ACC112 (cell line): ENCODE measurements at regions not wholly inside any gene's neighbourhood (a gene's known extent, or its start where the extent isn't known, plus 50 kb on each side); places are given as distances from the start of the nearest gene placed in this dataset.
A peak's percentile ranks its signal among the peaks of the same experiment; 100 is the strongest.

Experiments
- H2AFZ ChIP-seq: fragments of 200-600 bp; sonication (generic); one replicate; pipeline ENCODE4 v1.6.0; 2017; ENCODE audit warnings: antibody characterized with exemption, low read length; ENCODE audit not compliant: unreplicated experiment
- H3K27ac ChIP-seq: fragments of 200-600 bp; sonication (generic); 2 replicates; pipeline ENCODE4 v1.5.1; 2014; ENCODE audit warnings: low read depth, mild to moderate bottlenecking, antibody characterized with exemption, low read length, moderate library complexity
- H3K27me3 ChIP-seq: fragments of 200-600 bp; sonication (generic); 2 replicates; pipeline ENCODE4 v1.6.1; 2014; ENCODE audit warnings: mild to moderate bottlenecking, antibody characterized with exemption, low read length, moderate library complexity, mixed read lengths; ENCODE audit not compliant: insufficient read depth
- H3K36me3 ChIP-seq: fragments of 200-600 bp; sonication (generic); 2 replicates; pipeline ENCODE4 v1.6.1; 2016; ENCODE audit warnings: mild to moderate bottlenecking, antibody characterized with exemption, low read length, moderate library complexity, mixed read lengths; ENCODE audit not compliant: insufficient read depth
- H3K4me1 ChIP-seq: fragments of 200-600 bp; sonication (generic); one replicate; pipeline ENCODE4 v1.6.1; 2016; ENCODE audit warnings: low read length, mixed read lengths; ENCODE audit not compliant: insufficient read depth, unreplicated experiment, control insufficient read depth
- H3K4me3 ChIP-seq: fragments of 200-600 bp; sonication (generic); 2 replicates; pipeline ENCODE4 v1.5.1; 2014; ENCODE audit warnings: mild to moderate bottlenecking, low read depth, low read length
- H3K79me2 ChIP-seq: fragments of 200-600 bp; sonication (generic); one replicate; pipeline ENCODE4 v1.6.0; 2016; ENCODE audit warnings: low read length; ENCODE audit not compliant: control insufficient read depth, unreplicated experiment, insufficient read depth

DNA sequence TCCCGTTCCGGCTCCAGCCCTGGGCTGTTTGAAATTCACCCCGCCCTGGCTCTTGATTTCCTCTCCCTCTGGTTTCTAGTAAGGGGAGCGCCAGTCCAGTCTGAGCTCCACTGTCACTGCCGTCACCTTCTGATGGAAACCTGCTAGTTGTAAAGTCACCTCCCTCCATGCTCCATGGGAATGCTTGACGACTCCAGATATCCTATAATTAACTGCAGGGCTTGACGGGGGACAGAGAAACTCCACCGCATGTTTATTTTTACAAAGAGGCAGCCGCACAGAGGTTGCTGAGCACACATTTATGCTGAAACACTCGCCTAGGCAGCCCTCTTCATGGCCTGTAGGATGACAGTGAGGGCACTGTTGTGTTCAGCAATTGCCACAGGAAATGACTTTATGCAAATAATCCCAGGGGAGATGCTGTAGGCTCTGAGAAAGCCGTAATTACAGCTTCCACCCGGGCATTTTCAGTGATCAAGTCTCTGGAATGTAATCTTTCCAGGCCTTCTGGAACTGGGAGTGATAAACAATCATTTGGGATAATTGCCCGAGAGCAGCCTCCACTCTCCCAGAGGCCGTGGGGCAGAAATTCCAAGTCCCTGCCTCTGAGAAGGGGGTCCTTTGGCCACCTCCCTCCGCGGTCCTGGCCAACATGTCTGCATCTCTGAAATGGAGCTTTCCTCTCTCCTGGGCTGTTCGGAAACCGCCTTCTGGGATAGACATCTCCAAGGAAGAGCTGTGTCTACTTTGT, 300.5 kb downstream of the KLF6 start:
- Histone ChIP-seq H3K27ac (no peak overlapping the region), H2AFZ (no peak overlapping the region), H3K27me3 (no peaks in the 10 kb centered on the region), H3K4me3 (no peak overlapping the region), H3K79me2 (no peaks in the 10 kb centered on the region), H3K36me3 (no peaks in the 10 kb centered on the region), H3K4me1 (peaks cover 10% of the 10 kb centered on the region)

DNA sequence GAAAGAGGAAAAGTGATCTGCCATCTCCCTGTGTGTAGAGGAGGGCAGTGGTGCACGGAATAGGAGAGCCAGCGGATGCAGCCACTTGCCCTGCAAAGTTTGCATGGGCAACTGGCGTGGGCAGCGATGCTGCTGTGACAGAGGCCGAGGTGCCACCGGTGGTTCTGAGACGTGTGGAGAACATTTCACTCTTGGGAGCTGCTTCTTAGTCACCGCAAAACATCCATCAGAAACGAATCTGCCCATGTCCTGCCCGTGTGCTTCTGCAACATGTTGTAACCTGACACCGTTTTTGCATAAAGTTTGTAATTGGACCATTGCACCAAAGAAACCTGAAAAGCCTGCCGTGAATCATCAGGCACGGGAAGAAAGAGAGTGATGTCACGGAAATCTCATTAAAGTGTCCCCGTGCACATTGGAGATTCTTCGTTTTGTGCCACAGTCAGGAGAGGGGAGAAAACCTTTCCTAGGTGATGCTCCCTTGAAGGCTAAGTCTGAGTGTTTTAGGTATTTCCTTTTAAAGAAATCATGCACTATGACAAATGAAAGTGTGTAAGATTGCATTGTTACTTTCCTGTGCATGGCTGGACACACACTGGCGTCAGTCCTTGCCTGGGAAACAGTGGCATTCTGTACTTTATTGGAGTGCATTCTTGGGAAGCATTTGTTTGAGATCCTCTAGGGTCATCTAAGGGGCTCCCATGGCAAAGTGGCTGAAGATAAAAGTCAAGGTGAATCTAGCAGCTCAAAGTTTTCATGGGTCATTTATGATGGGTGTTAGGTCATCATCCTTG, 302.6 kb downstream of the KLF6 start:
- Histone ChIP-seq H3K4me1 (peaks cover 20% of the 10 kb centered on the region), H3K4me3 (peak overlapping the region; percentile 31; the same call in 1 of the 2 replicates), H3K36me3 (no peaks in the 10 kb centered on the region), H3K27me3 (no peaks in the 10 kb centered on the region), H3K27ac (peak overlapping the region; percentile 34; the same call in 1 of the 2 replicates), H3K79me2 (no peaks in the 10 kb centered on the region), H2AFZ (peak overlapping the region; percentile 13)

DNA sequence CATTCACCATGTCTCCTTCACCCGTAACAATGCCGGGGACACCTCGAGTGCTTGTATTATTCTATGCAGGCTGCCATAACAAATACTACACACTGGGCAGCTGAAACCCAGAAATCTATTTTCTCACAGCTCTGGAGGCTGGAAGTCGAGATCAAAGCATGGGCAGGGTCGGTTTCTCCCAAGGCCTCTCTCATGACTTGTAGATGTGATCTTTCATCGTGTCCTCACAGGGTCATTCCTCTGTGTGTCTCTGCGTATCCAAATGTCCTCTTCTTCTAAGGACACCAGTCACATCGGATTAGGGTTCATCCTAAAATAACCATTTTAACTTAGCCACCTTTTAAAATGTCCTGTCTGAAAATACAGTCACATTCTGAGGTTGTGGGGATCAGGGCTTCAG, 303.5 kb downstream of the KLF6 start:
- H3K27ac ChIP-seq = no peak overlapping the region
- no peak overlapping the region for H3K4me3 ChIP-seq
- no peak overlapping the region for H2AFZ ChIP-seq
- no peaks in the 10 kb centered on the region for H3K27me3 ChIP-seq
- H3K36me3 ChIP-seq = no peaks in the 10 kb centered on the region
- H3K4me1 ChIP-seq = peaks cover 20% of the 10 kb centered on the region
- H3K79me2 ChIP-seq = no peaks in the 10 kb centered on the region

DNA sequence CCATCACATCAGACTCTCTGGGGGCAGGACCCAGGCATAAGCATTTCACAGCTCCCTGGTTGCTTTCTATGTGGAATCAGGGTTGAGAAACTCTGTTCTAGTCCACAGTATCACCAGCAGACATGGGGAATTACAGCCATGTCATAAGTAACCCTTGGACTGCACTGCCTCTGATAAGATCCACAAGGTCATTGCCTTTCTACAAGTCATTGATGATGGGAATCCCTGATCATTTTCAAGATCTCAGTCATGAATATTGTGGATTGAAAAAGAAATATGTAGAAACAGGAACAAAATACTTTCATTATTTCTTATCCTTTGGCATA, 304.1 kb downstream of the KLF6 start:
- no peaks in the 10 kb centered on the region for H3K27me3 ChIP-seq
- H2AFZ ChIP-seq = no peak overlapping the region
- no peak overlapping the region for H3K27ac ChIP-seq
- H3K79me2 ChIP-seq = no peaks in the 10 kb centered on the region
- H3K4me3 ChIP-seq = no peak overlapping the region
- H3K36me3 ChIP-seq = no peaks in the 10 kb centered on the region
- H3K4me1 ChIP-seq = peaks cover 20% of the 10 kb centered on the region

DNA sequence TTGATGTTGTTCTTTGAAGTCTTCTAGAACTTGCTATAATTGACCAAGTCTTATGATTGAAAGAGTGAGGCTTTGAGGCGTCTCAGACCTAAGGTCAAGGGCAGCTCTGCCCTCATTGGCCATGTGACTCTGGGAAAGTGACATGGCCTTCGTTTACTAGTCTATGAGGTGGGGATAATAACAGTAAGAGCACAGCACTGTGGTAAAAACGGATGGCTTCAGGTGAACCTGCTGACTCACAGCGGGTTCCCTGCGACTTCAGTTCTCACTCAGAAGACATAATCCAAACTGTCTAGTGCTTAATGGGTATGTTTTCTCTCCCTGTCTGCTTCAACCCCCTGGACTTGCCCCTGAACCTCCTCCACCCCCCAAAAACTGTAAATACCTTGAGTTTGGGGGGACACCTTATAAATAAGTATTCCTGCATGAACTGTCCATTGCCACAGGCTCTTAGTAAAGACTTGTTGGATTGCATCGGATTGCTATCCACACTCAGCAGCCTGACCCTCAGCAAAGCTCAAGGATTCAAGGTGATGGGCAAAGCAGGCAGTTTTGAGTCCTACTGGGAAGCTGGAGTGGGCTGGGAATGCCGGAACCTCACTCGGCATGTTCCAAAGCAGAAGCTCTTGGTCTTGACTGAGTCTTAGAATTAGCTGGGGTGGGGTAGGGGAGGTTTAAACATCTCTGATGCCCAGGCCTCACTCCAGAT, 304.6 kb downstream of the KLF6 start:
- peaks cover 20% of the 10 kb centered on the region for H3K4me1 ChIP-seq
- H3K27me3 ChIP-seq = no peaks in the 10 kb centered on the region
- no peak overlapping the region for H3K4me3 ChIP-seq
- no peak overlapping the region for H2AFZ ChIP-seq
- H3K36me3 ChIP-seq = no peaks in the 10 kb centered on the region
- no peaks in the 10 kb centered on the region for H3K79me2 ChIP-seq
- H3K27ac ChIP-seq = no peak overlapping the region

DNA sequence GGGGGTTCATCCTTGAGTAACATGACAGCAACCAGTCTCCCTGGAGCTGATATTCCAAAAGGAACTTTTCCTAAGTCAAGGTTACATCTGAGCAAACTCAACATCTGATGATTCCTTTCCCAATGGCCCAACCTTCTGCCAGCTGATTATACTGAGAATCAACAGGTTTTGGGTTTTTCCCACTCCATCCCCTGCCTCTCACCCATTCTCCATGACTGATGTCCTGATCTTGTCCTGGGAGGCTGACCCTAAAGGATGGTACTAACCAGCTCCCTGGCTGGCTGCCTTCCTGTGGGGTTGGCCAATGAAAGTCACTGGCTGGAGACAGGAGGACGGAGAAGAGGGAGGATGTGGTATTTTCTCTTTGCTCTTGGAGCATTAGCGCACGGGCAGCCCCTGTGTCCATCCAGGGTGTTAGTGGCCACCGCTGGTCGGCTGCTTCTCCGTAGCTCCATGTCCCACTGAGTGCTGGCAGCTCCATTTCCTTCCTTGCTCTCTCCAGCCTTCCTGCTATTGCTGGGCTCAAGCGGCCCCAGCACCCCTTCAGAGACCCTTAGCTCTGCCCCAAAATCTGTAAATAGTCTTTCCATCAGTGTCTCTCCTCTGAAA, 306.2 kb upstream of the PITRM1 start:
- Histone ChIP-seq H3K36me3 (no peaks in the 10 kb centered on the region), H3K79me2 (no peaks in the 10 kb centered on the region), H3K4me3 (no peak overlapping the region), H2AFZ (no peak overlapping the region), H3K27me3 (no peaks in the 10 kb centered on the region), H3K4me1 (peaks cover 20% of the 10 kb centered on the region), H3K27ac (no peak overlapping the region)

DNA sequence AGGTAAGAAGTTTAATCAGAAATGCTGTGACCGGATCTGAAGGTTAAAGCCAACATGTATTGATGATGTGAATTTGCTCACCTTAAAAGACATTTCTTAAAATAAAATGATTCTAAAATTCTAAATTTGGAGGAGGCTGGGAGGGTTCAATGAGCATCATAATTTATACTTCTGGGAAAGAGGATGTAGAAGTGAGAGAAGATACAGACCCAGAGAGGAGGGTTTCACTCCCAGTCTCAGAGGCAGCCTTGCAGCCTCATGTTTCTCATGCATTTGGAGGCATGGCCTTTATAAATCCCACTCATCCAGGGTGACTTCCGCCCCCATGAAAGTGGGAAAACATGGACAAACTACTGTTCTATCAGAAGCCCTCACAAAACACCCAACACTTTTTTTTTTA, 305.6 kb upstream of the PITRM1 start:
- Histone ChIP-seq H3K4me1 (peaks cover 22% of the 10 kb centered on the region), H3K27me3 (no peaks in the 10 kb centered on the region), H3K79me2 (no peaks in the 10 kb centered on the region), H2AFZ (no peak overlapping the region), H3K27ac (peak overlapping the region; percentile 65), H3K4me3 (no peak overlapping the region), H3K36me3 (no peaks in the 10 kb centered on the region)

DNA sequence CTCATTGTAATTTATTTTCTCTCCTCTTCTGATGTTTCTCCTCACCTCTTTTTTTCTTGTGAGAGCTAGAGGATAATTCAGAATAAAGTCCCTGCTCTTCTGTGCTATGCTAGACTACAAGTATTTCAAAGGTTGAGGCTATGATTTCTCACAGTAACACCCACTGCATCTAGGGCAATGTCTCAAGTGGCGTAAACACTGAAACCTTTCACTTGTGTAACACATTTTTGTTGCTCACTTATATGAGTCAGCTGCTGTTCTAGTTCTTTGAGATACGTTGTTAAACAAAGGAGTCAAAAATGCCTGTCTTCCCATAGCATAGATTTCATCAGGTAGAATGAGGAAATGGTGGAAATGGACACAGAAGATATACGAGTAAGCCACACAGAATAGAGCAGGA, 305.1 kb upstream of the PITRM1 start:
- Histone ChIP-seq H2AFZ (no peak overlapping the region), H3K4me1 (peaks cover 25% of the 10 kb centered on the region), H3K27ac (peak overlapping the region; percentile 65), H3K4me3 (no peak overlapping the region), H3K36me3 (no peaks in the 10 kb centered on the region), H3K79me2 (no peaks in the 10 kb centered on the region), H3K27me3 (no peaks in the 10 kb centered on the region)

DNA sequence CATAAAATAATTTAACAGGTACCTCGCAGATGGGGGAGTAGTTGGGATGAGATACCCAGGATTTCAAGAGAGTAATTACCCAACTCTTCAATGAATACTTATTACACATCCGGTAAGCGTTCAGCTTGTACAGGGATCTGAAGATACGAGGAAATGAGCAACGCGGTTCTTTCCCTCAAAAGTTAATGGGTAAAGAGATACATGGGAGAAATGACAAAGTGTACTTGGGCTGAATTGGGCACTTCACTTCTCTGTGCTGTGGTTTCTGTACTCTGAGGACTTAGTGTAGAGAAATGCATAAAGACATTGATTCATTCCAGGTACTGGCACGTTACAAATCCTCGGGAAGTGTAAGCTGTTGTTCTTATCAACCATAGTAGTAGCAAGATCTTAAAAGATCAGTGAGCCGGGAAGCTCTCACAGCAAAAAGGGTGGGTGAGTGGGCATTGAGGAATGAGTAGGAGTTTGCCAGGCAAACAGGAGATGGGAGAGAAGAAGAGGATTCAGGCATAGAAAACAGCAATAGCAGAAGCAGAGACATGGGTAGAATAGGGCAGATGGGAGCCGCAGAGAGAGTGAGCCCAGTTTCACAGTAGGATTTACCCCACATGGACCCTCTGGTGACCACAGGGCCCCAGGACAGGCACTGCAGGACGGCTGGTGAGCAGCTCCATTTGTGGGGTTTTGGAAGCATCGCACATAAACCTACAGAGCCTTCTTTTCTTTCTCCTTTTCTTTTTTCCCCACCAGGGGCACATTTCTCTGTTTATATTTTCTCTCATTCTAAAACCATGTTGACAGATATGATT, 304.3 kb upstream of the PITRM1 start:
- peak overlapping the region; percentile 65 for H3K27ac ChIP-seq
- H3K4me1 ChIP-seq = peaks cover 26% of the 10 kb centered on the region
- no peak overlapping the region for H2AFZ ChIP-seq
- H3K27me3 ChIP-seq = no peaks in the 10 kb centered on the region
- H3K36me3 ChIP-seq = no peaks in the 10 kb centered on the region
- no peaks in the 10 kb centered on the region for H3K79me2 ChIP-seq
- H3K4me3 ChIP-seq = no peak overlapping the region

DNA sequence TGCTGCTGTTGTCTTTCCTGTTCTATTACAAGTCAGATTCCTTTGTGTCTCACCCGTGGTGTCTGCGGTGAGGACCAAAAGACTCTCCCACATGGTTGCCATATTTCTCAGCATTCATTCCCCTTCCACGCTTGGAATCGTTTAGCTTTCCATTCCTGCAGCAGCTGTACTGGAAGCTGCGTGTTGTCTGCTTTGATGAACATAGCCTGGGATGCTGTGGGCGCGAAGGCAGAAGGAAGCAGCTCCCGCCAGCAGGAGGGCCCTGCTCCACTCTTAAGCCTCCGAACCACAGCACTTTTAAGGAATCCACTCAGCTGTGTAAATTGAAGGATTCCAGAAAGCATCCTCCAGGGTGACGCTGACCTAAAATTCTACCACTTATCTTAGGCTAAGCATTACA, 303.6 kb upstream of the PITRM1 start:
- no peaks in the 10 kb centered on the region for H3K36me3 ChIP-seq
- H3K79me2 ChIP-seq = no peaks in the 10 kb centered on the region
- H3K27me3 ChIP-seq = no peaks in the 10 kb centered on the region
- H3K4me3 ChIP-seq = no peak overlapping the region
- no peak overlapping the region for H3K27ac ChIP-seq
- H2AFZ ChIP-seq = no peak overlapping the region
- peaks cover 27% of the 10 kb centered on the region for H3K4me1 ChIP-seq
